Astrocyte (in vitro differentiated cells and primary cell): ENCODE measurements at regions not wholly inside any gene's neighbourhood (a gene's known extent, or its start where the extent isn't known, plus 50 kb on each side); places are given as distances from the start of the nearest gene placed in this dataset.
A peak's percentile ranks its signal among the peaks of the same experiment; 100 is the strongest.

ENCODE experiments used
- DNase-seq: peaks from one replicate; pipeline ENCODE4 v3.0.0-alpha.2; 2010; ENCODE audit warnings: low read depth
- FAIRE-seq: peaks from 2 replicates; lab custom pipeline; 2011; peaks lifted over from hg19 to GRCh38; lab: Jason Lieb, UNC
- H2AFZ ChIP-seq: 2 replicates; pipeline ENCODE4 v1.6.0; 2012; ENCODE audit warnings: low read depth, low read length, inconsistent platforms
- H3K27ac ChIP-seq: 2 replicates; pipeline ENCODE4 v1.5.1; 2011; ENCODE audit warnings: low read depth, low read length, inconsistent platforms
- H3K27me3 ChIP-seq: 2 replicates; pipeline ENCODE4 v1.6.0; 2011; ENCODE audit warnings: low read length, inconsistent platforms; ENCODE audit not compliant: insufficient read depth
- H3K36me3 ChIP-seq: 2 replicates; pipeline ENCODE4 v1.5.1; 2011; ENCODE audit warnings: low read length, inconsistent platforms; ENCODE audit not compliant: insufficient read depth
- H3K4me1 ChIP-seq: 2 replicates; pipeline ENCODE4 v1.5.1; 2011; ENCODE audit warnings: low read length, inconsistent platforms; ENCODE audit not compliant: insufficient read depth
- H3K4me2 ChIP-seq: 2 replicates; pipeline ENCODE4 v1.6.0; 2012; ENCODE audit warnings: low read length, inconsistent platforms
- H3K4me3 ChIP-seq: 2 replicates; pipeline ENCODE4 v1.5.1; 2011; ENCODE audit warnings: low read depth, mild to moderate bottlenecking, low read length, inconsistent platforms; ENCODE audit not compliant: insufficient read depth
- H3K79me2 ChIP-seq: 2 replicates; pipeline ENCODE4 v1.6.0; 2012; ENCODE audit warnings: mild to moderate bottlenecking, low read length, inconsistent platforms; ENCODE audit not compliant: insufficient read depth
- H3K9ac ChIP-seq: 2 replicates; pipeline ENCODE4 v1.6.0; 2012; ENCODE audit warnings: mild to moderate bottlenecking, low read length, inconsistent platforms
- H3K9me3 ChIP-seq: 2 replicates; pipeline ENCODE4 v1.5.1; 2012; ENCODE audit warnings: low read depth, mild to moderate bottlenecking, low read length, inconsistent platforms; ENCODE audit not compliant: insufficient read depth
- H4K20me1 ChIP-seq: 2 replicates; pipeline ENCODE4 v1.6.0; 2012; ENCODE audit warnings: low read length, inconsistent platforms; ENCODE audit not compliant: insufficient read depth
- H3K27ac Mint-ChIP-seq: one replicate; pipeline ENCODE4 v1.8.0; 2021; ENCODE audit warnings: mild to moderate bottlenecking, mixed read lengths; ENCODE audit not compliant: unreplicated experiment
- H3K27me3 Mint-ChIP-seq: one replicate; pipeline ENCODE4 v1.8.0; 2021; ENCODE audit warnings: low read depth, mixed read lengths; ENCODE audit not compliant: unreplicated experiment
- H3K36me3 Mint-ChIP-seq: one replicate; pipeline ENCODE4 v1.8.0; 2021; ENCODE audit warnings: low read depth, mixed read lengths; ENCODE audit not compliant: unreplicated experiment
- H3K4me1 Mint-ChIP-seq: one replicate; pipeline ENCODE4 v1.8.0; 2021; ENCODE audit warnings: low read depth, mixed read lengths; ENCODE audit not compliant: unreplicated experiment
- H3K4me3 Mint-ChIP-seq: one replicate; pipeline ENCODE4 v1.8.0; 2021; ENCODE audit warnings: mild to moderate bottlenecking, moderate library complexity, mixed read lengths; ENCODE audit not compliant: unreplicated experiment
- H3K9me3 Mint-ChIP-seq: one replicate; pipeline ENCODE4 v1.8.0; 2021; ENCODE audit warnings: mild to moderate bottlenecking, mixed read lengths; ENCODE audit not compliant: unreplicated experiment
- CTCF ChIP-seq: IDR thresholded peaks from 2 replicates; pipeline ENCODE4 v1.5.1; 2011; ENCODE audit warnings: low read depth, mild to moderate bottlenecking, inconsistent platforms, low read length, moderate library complexity; ENCODE audit not compliant: insufficient read depth
- EZH2 ChIP-seq: IDR thresholded peaks from 2 replicates; pipeline ENCODE4 v1.6.1; 2012; ENCODE audit warnings: mild to moderate bottlenecking, low read length, inconsistent platforms; ENCODE audit not compliant: insufficient read depth

- Mint-ChIP-seq H3K36me3 (no peaks in the 10 kb centered on the region), H3K4me3 (no peak overlapping the region), H3K27me3 (peaks cover 29% of the 10 kb centered on the region), H3K4me1 (peaks cover 4% of the 10 kb centered on the region), H3K27ac (no peak overlapping the region), H3K9me3 (peaks cover 6% of the 10 kb centered on the region)
- no peaks in the 10 kb centered on the region for H3K9me3 ChIP-seq
- DNase-seq: peak; percentile 46
- H3K9ac ChIP-seq: no peak overlapping the region
- FAIRE-seq: no peak
- no peak overlapping the region for H3K4me3 ChIP-seq
- H3K27me3 ChIP-seq: no peaks in the 10 kb centered on the region
- no peaks in the 10 kb centered on the region for H3K79me2 ChIP-seq
- H4K20me1 ChIP-seq: no peaks in the 10 kb centered on the region
- H3K36me3 ChIP-seq: no peaks in the 10 kb centered on the region
- TF ChIP-seq EZH2 (no peak), CTCF (peak; percentile 41)
- H2AFZ ChIP-seq: no peak overlapping the region
- H3K4me1 ChIP-seq: no peaks in the 10 kb centered on the region
- H3K4me2 ChIP-seq: no peak overlapping the region
- H3K27ac ChIP-seq: no peak overlapping the region
Measured at GRCh38 chr1:14113841-14114567, 414.0 kb downstream of the PRDM2 start.

- Histone ChIP-seq H3K9ac (no peak overlapping the region), H2AFZ (no peak overlapping the region), H3K27ac (no peak overlapping the region), H3K36me3 (no peaks in the 10 kb centered on the region), H3K79me2 (no peaks in the 10 kb centered on the region), H3K4me2 (no peak overlapping the region), H3K4me1 (no peaks in the 10 kb centered on the region), H4K20me1 (no peaks in the 10 kb centered on the region), H3K9me3 (no peaks in the 10 kb centered on the region), H3K27me3 (no peaks in the 10 kb centered on the region), H3K4me3 (no peak overlapping the region)
- no peak for FAIRE-seq
- H3K9me3 Mint-ChIP-seq: peaks cover 11% of the 10 kb centered on the region
- TF ChIP-seq CTCF (no peak), EZH2 (no peak)
- peaks cover 22% of the 10 kb centered on the region for H3K27me3 Mint-ChIP-seq
- H3K4me1 Mint-ChIP-seq: peaks cover 4% of the 10 kb centered on the region
- DNase-seq: no peak
- no peak overlapping the region for H3K27ac Mint-ChIP-seq
- no peak overlapping the region for H3K4me3 Mint-ChIP-seq
- no peaks in the 10 kb centered on the region for H3K36me3 Mint-ChIP-seq
Measured at GRCh38 chr1:14115976-14116375, 416.0 kb downstream of the PRDM2 start.

- Histone ChIP-seq H3K27ac (no peak overlapping the region), H4K20me1 (no peaks in the 10 kb centered on the region), H3K4me2 (no peak overlapping the region), H2AFZ (no peak overlapping the region), H3K9ac (no peak overlapping the region), H3K4me1 (no peaks in the 10 kb centered on the region), H3K9me3 (no peaks in the 10 kb centered on the region), H3K4me3 (no peak overlapping the region), H3K36me3 (no peaks in the 10 kb centered on the region), H3K79me2 (no peaks in the 10 kb centered on the region), H3K27me3 (no peaks in the 10 kb centered on the region)
- Mint-ChIP-seq H3K4me3 (no peak overlapping the region), H3K9me3 (peaks cover 11% of the 10 kb centered on the region), H3K4me1 (peaks cover 4% of the 10 kb centered on the region), H3K27me3 (peaks cover 17% of the 10 kb centered on the region), H3K27ac (no peak overlapping the region), H3K36me3 (no peaks in the 10 kb centered on the region)
- DNase-seq (no peak), FAIRE-seq (no peak)
- no peak for TF ChIP-seq EZH2
- no peak for TF ChIP-seq CTCF
Measured at GRCh38 chr1:14117700-14118099, 417.7 kb downstream of the PRDM2 start.
